Transverse colon (tissue), 4 donors: ENCODE measurements at regions not wholly inside any gene's neighbourhood (a gene's known extent, or its start where the extent isn't known, plus 50 kb on each side); places are given as distances from the start of the nearest gene placed in this dataset.

Experiments used
- DNase-seq: peaks from one replicate; pipeline ENCODE4 v3.0.0-alpha.2; 2019
- H3K27ac ChIP-seq, 4 donors: fragments of 200-600 bp; sonication (generic); 2 replicates each; pipeline ENCODE4 v1.5.1; 2016 to 2018; ENCODE audit warnings: inconsistent platforms in 4 of 4
- H3K27me3 ChIP-seq: fragments of 200-600 bp; sonication (generic); 2 replicates; pipeline ENCODE4 v1.5.1; 2017; ENCODE audit warnings: inconsistent platforms
- H3K36me3 ChIP-seq, 4 donors: fragments of 200-600 bp; sonication (generic); 2 replicates each; pipeline ENCODE4 v1.5.1; 2017 to 2019; ENCODE audit warnings: inconsistent platforms in 4 of 4
- H3K4me1 ChIP-seq, 4 donors: fragments of 200-600 bp; sonication (generic); 2 replicates each; pipeline ENCODE4 v1.5.1; 2017 to 2020; ENCODE audit warnings: inconsistent platforms in 4 of 4
- H3K4me3 ChIP-seq, 4 donors: fragments of 200-600 bp; sonication (generic); 1 replicate in 1 of 4; 2 replicates in 3 of 4; pipeline versions ENCODE4 v1.5.1 to v1.6.1; 2017 to 2019; ENCODE audit warnings: inconsistent platforms in 4 of 4
- H3K9me3 ChIP-seq, 2 donors: fragments of 200-600 bp; sonication (generic); 2 replicates each; pipeline ENCODE4 v1.5.1; 2017 to 2019; ENCODE audit warnings: inconsistent platforms in 2 of 2
- CTCF ChIP-seq, 5 experiments: fragments of 200-600 bp in 3 of 5; fragments of 450-650 bp in 2 of 5; sonication (generic) in 3 of 5; IDR thresholded peaks; 1 replicate in 2 of 5; 2 replicates in 3 of 5; pipeline ENCODE4 v1.5.1; 2016 to 2017; ENCODE audit warnings: antibody characterized with exemption in 5 of 5, inconsistent platforms in 3 of 5, mild to moderate bottlenecking in 2 of 5, moderate library complexity in 1 of 5
- EP300 ChIP-seq: sonication (generic); formaldehyde crosslinking; IDR thresholded peaks from one replicate; pipeline ENCODE4 v1.6.1; 2017; ENCODE audit warnings: antibody characterized with exemption, low read depth
- POLR2A ChIP-seq: fragments of 450-650 bp; IDR thresholded peaks from one replicate; pipeline ENCODE4 v1.6.1; 2016; ENCODE audit warnings: antibody characterized with exemption, mild to moderate bottlenecking, moderate library complexity
- POLR2AphosphoS5 ChIP-seq, 3 donors: sonication (generic); formaldehyde crosslinking; IDR thresholded peaks; one replicate each; pipeline ENCODE4 v1.6.1; 2016; ENCODE audit warnings: antibody characterized with exemption in 3 of 3
- WGBS, 2 donors: methylation state at CpG; one replicate each; pipeline ENCODE4 v1.1.5; 2018; ENCODE audit warnings: low coverage in 1 of 2; 5-methylcytosine and 5-hydroxymethylcytosine counted together
- in situ Hi-C, 4 donors: fragments of 200-750 bp; cut with MboI; loops; one replicate each; pipeline versions ENCODE4 v1.15.0 to v1.15.1; 2017; ENCODE audit warnings: low sequenced_read_pairs in 3 of 4, low pct_ligation_motif_present in 1 of 4, low pct_unique_long_range_greater_than_20kb in 1 of 4
- intact Hi-C: fragments of 100-400 bp; cut with DNase I; formaldehyde crosslinking; loops from one replicate; pipeline ENCODE4 v1.15.1; 2023; ENCODE audit warnings: low total_unique reads

- Histone ChIP-seq H3K9me3 (no peaks in the 10 kb centered on the region), H3K4me3 (no peak overlapping the region), H3K4me1 (no peaks in the 10 kb centered on the region), H3K27me3 (no peaks in the 10 kb centered on the region), H3K36me3 (no peaks in the 10 kb centered on the region), H3K27ac (no peak overlapping the region)
- TF ChIP-seq POLR2AphosphoS5 (IDR thresholded peaks at IDR 0.05) = no peak
- TF ChIP-seq CTCF (IDR thresholded peaks at IDR 0.05) = no peak
- TF ChIP-seq POLR2A = no peak
- no peak for TF ChIP-seq EP300
- in situ Hi-C loops (no loop called here), intact Hi-C loops (no loop called here)
- WGBS, 2 donors = 0 to 63% methylated on average over 1 to 2 of the region's 2 CpGs
- no peak for DNase-seq
These were observed 313.5 kb downstream of the RFPL4B start for GRCh38 chr6:112660626-112661025.

- DNase-seq = no peak
- H3K9me3 ChIP-seq = no peaks in the 10 kb centered on the region
- no peaks in the 10 kb centered on the region for H3K36me3 ChIP-seq
- intact Hi-C loops (no loop called here), in situ Hi-C loops (no loop called here)
- TF ChIP-seq CTCF (IDR thresholded peaks at IDR 0.05) = no peak
- TF ChIP-seq EP300 = no peak
- TF ChIP-seq POLR2A = no peak
- no peak for TF ChIP-seq POLR2AphosphoS5 (IDR thresholded peaks at IDR 0.05)
- no peak overlapping the region for H3K27ac ChIP-seq
- no peaks in the 10 kb centered on the region for H3K27me3 ChIP-seq
- H3K4me1 ChIP-seq = no peaks in the 10 kb centered on the region
- 77 to 78% methylated on average over 4 of the region's 4 CpGs for WGBS, 2 donors
- no peak overlapping the region for H3K4me3 ChIP-seq
These were observed 316.6 kb downstream of the RFPL4B start for GRCh38 chr6:112663698-112664097.

- no peak for DNase-seq
- in situ Hi-C loops (no loop called here), intact Hi-C loops (no loop called here)
- WGBS, 2 donors = 57 to 88% methylated on average over 1 to 2 of the region's 2 CpGs
- Histone ChIP-seq H3K4me3 (no peak overlapping the region), H3K9me3 (no peaks in the 10 kb centered on the region), H3K27me3 (no peaks in the 10 kb centered on the region), H3K27ac (no peak overlapping the region), H3K36me3 (no peaks in the 10 kb centered on the region), H3K4me1 (no peaks in the 10 kb centered on the region)
- TF ChIP-seq EP300 = no peak
- TF ChIP-seq POLR2AphosphoS5 (IDR thresholded peaks at IDR 0.05) = no peak
- TF ChIP-seq POLR2A = no peak
These were observed 318.0 kb downstream of the RFPL4B start for GRCh38 chr6:112665114-112665513.

- Histone ChIP-seq H3K27me3 (no peaks in the 10 kb centered on the region), H3K36me3 (no peaks in the 10 kb centered on the region), H3K9me3 (no peaks in the 10 kb centered on the region), H3K27ac (no peak overlapping the region), H3K4me1 (no peaks in the 10 kb centered on the region), H3K4me3 (no peak overlapping the region)
- TF ChIP-seq POLR2A (no peak), CTCF (IDR thresholded peaks at IDR 0.05) (no peak), POLR2AphosphoS5 (IDR thresholded peaks at IDR 0.05) (no peak), EP300 (no peak)
- in situ Hi-C loops (no loop called here), intact Hi-C loops (no loop called here)
- WGBS, 2 donors = 85 to 93% methylated on average over 1 of the region's 1 CpG
- DNase-seq = no peak
These were observed 318.7 kb downstream of the RFPL4B start for GRCh38 chr6:112665815-112666214.

GRCh38 chr6:112667427-112667826, 320.3 kb downstream of the RFPL4B start:
- H3K27ac ChIP-seq = no peak overlapping the region
- no peaks in the 10 kb centered on the region for H3K27me3 ChIP-seq
- H3K4me3 ChIP-seq = no peak overlapping the region
- H3K4me1 ChIP-seq = no peaks in the 10 kb centered on the region
- no peak for TF ChIP-seq POLR2AphosphoS5 (IDR thresholded peaks at IDR 0.05)
- TF ChIP-seq EP300 = no peak
- no peak for TF ChIP-seq POLR2A
- TF ChIP-seq CTCF (IDR thresholded peaks at IDR 0.05) = no peak
- intact Hi-C loops (no loop called here), in situ Hi-C loops (no loop called here)
- no peak for DNase-seq
- no peaks in the 10 kb centered on the region for H3K36me3 ChIP-seq
- no peaks in the 10 kb centered on the region for H3K9me3 ChIP-seq
